ENCODE measurements at regions not wholly inside any gene's neighbourhood (a gene's known extent, or its start where the extent isn't known, plus 50 kb on each side); places are given as distances from the start of the nearest gene placed in this dataset.

DNA sequence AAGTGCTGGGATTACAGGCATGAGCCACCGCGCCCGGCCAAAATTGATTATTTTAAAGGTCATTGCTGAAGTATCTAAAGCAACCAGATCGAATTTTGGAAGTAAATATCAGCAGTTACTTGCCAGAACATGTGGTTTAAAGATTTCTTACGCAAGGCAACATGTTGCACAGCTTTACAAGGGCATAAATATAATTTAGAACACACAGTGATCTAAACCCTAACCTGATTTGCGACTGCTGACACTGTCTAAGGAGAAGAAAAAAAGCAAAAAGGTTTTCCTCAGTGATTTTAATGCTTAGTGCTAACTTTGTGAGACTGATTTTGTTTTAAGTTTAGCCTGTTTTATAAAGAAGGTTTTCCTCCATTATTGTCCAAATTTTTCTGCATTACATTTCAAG is 569.9 kb upstream of the LINC00305 start:
- TF ChIP-seq, protein P1, sequence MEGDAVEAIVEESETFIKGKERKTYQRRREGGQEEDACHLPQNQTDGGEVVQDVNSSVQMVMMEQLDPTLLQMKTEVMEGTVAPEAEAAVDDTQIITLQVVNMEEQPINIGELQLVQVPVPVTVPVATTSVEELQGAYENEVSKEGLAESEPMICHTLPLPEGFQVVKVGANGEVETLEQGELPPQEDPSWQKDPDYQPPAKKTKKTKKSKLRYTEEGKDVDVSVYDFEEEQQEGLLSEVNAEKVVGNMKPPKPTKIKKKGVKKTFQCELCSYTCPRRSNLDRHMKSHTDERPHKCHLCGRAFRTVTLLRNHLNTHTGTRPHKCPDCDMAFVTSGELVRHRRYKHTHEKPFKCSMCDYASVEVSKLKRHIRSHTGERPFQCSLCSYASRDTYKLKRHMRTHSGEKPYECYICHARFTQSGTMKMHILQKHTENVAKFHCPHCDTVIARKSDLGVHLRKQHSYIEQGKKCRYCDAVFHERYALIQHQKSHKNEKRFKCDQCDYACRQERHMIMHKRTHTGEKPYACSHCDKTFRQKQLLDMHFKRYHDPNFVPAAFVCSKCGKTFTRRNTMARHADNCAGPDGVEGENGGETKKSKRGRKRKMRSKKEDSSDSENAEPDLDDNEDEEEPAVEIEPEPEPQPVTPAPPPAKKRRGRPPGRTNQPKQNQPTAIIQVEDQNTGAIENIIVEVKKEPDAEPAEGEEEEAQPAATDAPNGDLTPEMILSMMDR (conservative IDR thresholded peaks at IDR 0.05 in 1 of 2, IDR thresholded peaks at IDR 0.05 in 1 of 2; ENCODE audit: low read depth in 1 of 2, low read length in 2 of 2), result no peak
- TF ChIP-seq EZH2 (IDR thresholded peaks at IDR 0.05; ENCODE audit: low read length, missing control alignments), result no peak

Data from fibroblast of lung (primary cell).